ENCODE measurements at regions not wholly inside any gene's neighbourhood (a gene's known extent, or its start where the extent isn't known, plus 50 kb on each side); places are given as distances from the start of the nearest gene placed in this dataset.

DNA sequence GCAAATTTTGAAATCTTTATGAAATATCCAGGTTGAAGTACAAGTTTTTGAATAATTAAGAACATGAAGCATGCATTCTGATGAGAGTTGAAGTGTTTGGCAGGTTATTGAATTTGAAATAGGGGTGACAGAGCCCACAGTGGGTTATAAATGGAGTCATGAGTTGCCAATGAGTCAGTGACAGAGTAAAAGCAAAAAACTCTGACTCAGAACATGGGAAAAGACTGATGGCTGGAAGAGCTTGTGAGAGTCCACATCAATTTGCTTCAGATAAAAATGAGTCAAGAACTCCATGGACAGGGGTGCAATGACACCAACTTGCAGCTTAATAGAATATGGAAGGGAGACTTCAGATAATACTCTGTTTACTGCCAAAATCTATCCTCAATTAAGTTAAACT lies 105.3 kb downstream of the SLC6A15 start:
- H3K36me3 ChIP-seq (ENCODE audit: insufficient read depth, low read length) = no peaks in the 10 kb centered on the region
- H3K4me3 ChIP-seq (ENCODE audit: low read length) = no peak overlapping the region
- peaks cover 13% of the 10 kb centered on the region for H3K4me1 ChIP-seq (ENCODE audit: insufficient read depth, low read length)
- no peaks in the 10 kb centered on the region for H3K9me3 ChIP-seq (ENCODE audit: insufficient read depth, low read depth, low read length)
- H3K9ac ChIP-seq (ENCODE audit: low read depth, low read length) = no peak overlapping the region
- peaks cover 94% of the 10 kb centered on the region for H3K27me3 ChIP-seq (ENCODE audit: insufficient read depth, low read length)
- H3K27ac ChIP-seq (ENCODE audit: low read depth, low read length) = no peak overlapping the region

GRCh38 chr12:84805474-84805858 lies 107.1 kb downstream of the SLC6A15 start:
- peaks cover 13% of the 10 kb centered on the region for H3K4me1 ChIP-seq (ENCODE audit: insufficient read depth, low read length)
- WGBS = 0% methylated on average over 1 of the region's 2 CpGs
- H3K27ac ChIP-seq (ENCODE audit: low read depth, low read length) = no peak overlapping the region
- H3K4me3 ChIP-seq (ENCODE audit: low read length) = no peak overlapping the region
- peaks cover 96% of the 10 kb centered on the region for H3K27me3 ChIP-seq (ENCODE audit: insufficient read depth, low read length)
- no peaks in the 10 kb centered on the region for H3K36me3 ChIP-seq (ENCODE audit: insufficient read depth, low read length)
- H3K9me3 ChIP-seq (ENCODE audit: insufficient read depth, low read depth, low read length) = no peaks in the 10 kb centered on the region
- H3K9ac ChIP-seq (ENCODE audit: low read depth, low read length) = no peak overlapping the region

DNA sequence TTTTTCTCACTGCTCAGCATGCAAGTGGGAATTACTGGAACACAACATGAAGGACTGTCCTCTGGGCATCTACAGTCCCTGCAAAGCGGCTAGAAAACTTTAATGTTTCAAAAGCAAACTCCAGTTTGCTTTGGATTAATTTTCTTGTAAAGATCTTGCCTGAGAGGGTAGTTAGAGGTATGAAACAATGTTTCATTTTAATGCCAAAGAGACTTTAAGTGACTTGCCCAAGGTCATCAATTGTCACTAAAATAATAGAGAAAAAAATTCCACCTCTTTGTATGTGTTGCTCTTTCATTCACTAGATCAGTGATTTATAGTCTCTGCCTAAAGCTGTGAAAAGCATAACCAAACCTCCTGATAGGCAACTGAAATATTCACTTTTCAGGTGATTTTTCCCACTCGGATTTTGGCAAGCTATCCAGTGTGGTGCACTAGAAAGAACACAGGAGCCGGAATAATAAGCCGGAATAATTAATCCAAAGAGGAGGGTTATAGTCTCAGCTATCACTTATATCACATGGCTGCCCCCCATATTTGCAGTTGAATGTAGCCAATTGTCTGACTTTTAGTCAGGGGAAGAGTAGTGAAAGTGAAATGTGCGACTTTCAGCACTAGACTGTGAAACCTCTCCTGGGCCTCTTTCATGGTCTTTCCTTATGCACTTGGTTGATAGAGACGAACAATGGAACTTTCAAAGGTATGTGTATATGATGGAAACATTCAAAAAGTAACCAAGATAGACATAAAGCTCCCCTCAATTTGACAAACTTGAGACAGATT lies 107.7 kb downstream of the SLC6A15 start:
- no peak overlapping the region for H3K27ac ChIP-seq (ENCODE audit: low read depth, low read length)

DNA sequence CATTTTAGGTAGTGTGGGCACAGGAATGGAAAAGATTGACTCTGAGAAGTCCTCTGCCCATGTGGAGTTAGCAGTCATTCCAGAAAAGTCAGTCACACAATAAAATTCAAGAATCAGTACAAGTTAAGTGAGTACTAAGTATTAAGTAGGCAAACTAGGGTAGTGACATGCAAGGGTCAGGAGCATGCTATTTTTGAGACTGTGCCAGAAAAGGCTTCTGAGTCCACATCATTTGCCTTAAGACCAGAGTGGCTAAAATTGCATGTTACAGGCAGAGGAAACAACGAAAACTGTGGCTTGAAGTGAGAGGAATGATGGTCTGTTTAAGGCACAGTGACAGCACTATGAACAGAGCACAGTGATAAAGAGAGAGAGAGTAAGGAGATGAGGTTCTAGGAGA lies 108.9 kb downstream of the SLC6A15 start:
- peaks cover 13% of the 10 kb centered on the region for H3K4me1 ChIP-seq (ENCODE audit: insufficient read depth, low read length)
- 80% methylated on average over 1 of the region's 1 CpG for WGBS
- H3K27me3 ChIP-seq (ENCODE audit: insufficient read depth, low read length) = peaks cover 94% of the 10 kb centered on the region

More for the DNA sequence above, 107.7 kb downstream of the SLC6A15 start:
- H3K4me3 ChIP-seq (ENCODE audit: low read length) = no peak overlapping the region
- peaks cover 95% of the 10 kb centered on the region for H3K27me3 ChIP-seq (ENCODE audit: insufficient read depth, low read length)
- peaks cover 13% of the 10 kb centered on the region for H3K4me1 ChIP-seq (ENCODE audit: insufficient read depth, low read length)
- no peaks in the 10 kb centered on the region for H3K36me3 ChIP-seq (ENCODE audit: insufficient read depth, low read length)
- H3K9ac ChIP-seq (ENCODE audit: low read depth, low read length) = no peak overlapping the region
- no peaks in the 10 kb centered on the region for H3K9me3 ChIP-seq (ENCODE audit: insufficient read depth, low read depth, low read length)
- WGBS = 47% methylated on average over 5 of the region's 6 CpGs

DNA sequence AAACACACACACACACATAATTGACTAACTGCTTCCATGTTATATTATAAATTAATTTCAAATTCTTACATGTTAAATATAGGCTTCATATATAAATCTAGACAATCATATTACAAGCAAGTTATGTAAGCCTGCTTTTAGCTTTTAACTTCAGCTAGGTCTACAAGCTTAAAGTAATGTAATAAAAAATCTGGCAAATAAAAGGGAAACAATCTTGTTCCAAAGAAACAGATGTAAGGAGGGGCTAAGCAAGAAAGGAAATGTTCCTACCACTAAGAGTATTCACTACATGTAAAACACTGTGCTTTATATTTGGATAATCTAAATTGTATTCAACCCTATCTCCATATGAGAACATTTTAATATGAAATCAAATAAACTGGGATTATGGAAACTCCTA lies 110.4 kb downstream of the SLC6A15 start:
- Histone ChIP-seq H3K27me3 (ENCODE audit: insufficient read depth, low read length) (peaks cover 80% of the 10 kb centered on the region), H3K9ac (ENCODE audit: low read depth, low read length) (no peak overlapping the region), H3K27ac (ENCODE audit: low read depth, low read length) (no peak overlapping the region), H3K4me3 (ENCODE audit: low read length) (no peak overlapping the region), H3K4me1 (ENCODE audit: insufficient read depth, low read length) (peaks cover 13% of the 10 kb centered on the region), H3K9me3 (ENCODE audit: insufficient read depth, low read depth, low read length) (no peaks in the 10 kb centered on the region), H3K36me3 (ENCODE audit: insufficient read depth, low read length) (no peaks in the 10 kb centered on the region)

More for the DNA sequence above, 108.9 kb downstream of the SLC6A15 start:
- Histone ChIP-seq H3K4me3 (ENCODE audit: low read length) (no peak overlapping the region), H3K27ac (ENCODE audit: low read depth, low read length) (no peak overlapping the region), H3K9me3 (ENCODE audit: insufficient read depth, low read depth, low read length) (no peaks in the 10 kb centered on the region), H3K36me3 (ENCODE audit: insufficient read depth, low read length) (no peaks in the 10 kb centered on the region), H3K9ac (ENCODE audit: low read depth, low read length) (no peak overlapping the region)

DNA sequence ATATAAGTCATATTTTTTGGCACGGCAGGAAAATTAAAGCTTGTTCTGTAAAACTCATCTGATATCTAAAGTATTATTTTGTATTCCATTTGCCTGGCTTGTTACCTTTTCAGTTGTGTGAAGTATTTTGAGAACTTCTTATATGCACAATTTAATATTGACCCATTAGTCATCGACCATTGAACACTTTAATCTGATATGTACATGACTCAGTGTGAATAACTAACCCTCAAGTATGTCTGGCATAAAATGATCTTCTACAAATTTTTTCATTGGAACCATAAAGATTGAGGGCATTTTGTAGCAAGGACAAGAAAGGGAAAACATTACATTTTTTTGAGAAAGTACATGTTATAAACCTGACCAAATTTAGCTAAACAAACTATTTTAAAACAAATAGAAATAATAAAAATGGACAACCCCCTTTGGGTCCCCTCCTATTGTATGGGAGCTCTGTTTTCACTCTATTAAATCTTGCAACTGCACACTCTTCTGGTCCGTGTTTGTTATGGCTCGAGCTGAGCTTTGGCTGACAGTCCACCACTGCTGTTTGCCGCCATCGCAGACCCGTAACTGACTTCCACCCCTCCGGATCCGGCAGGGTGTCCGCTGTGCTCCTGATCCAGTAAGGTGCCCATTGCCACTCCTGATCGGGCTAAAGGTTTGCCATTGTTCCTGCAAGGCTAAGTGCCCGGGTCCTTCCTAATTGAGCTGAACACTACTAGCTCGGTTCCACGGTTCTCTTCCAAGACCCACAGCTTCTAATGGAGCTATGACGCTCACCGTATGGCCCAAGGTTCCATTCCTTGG lies 118.8 kb downstream of the SLC6A15 start:
- Histone ChIP-seq H3K9me3 (ENCODE audit: insufficient read depth, low read depth, low read length) (no peaks in the 10 kb centered on the region), H3K4me3 (ENCODE audit: low read length) (no peak overlapping the region), H3K36me3 (ENCODE audit: insufficient read depth, low read length) (no peaks in the 10 kb centered on the region), H3K27ac (ENCODE audit: low read depth, low read length) (no peak overlapping the region), H3K9ac (ENCODE audit: low read depth, low read length) (no peak overlapping the region), H3K27me3 (ENCODE audit: insufficient read depth, low read length) (no peaks in the 10 kb centered on the region; the same call in 1 of the 2 replicates), H3K4me1 (ENCODE audit: insufficient read depth, low read length) (no peaks in the 10 kb centered on the region)
- WGBS = 89% methylated on average over 15 of the region's 16 CpGs

- H3K27me3 ChIP-seq (ENCODE audit: insufficient read depth, low read length) = no peaks in the 10 kb centered on the region
- no peak overlapping the region for H3K4me3 ChIP-seq (ENCODE audit: low read length)
- no peaks in the 10 kb centered on the region for H3K36me3 ChIP-seq (ENCODE audit: insufficient read depth, low read length)
- no peak overlapping the region for H3K9ac ChIP-seq (ENCODE audit: low read depth, low read length)
- no peak overlapping the region for H3K27ac ChIP-seq (ENCODE audit: low read depth, low read length)
- H3K4me1 ChIP-seq (ENCODE audit: insufficient read depth, low read length) = no peaks in the 10 kb centered on the region
- no peaks in the 10 kb centered on the region for H3K9me3 ChIP-seq (ENCODE audit: insufficient read depth, low read depth, low read length)
Observed at GRCh38 chr12:84791444-84791843, 121.2 kb downstream of the SLC6A15 start.

DNA sequence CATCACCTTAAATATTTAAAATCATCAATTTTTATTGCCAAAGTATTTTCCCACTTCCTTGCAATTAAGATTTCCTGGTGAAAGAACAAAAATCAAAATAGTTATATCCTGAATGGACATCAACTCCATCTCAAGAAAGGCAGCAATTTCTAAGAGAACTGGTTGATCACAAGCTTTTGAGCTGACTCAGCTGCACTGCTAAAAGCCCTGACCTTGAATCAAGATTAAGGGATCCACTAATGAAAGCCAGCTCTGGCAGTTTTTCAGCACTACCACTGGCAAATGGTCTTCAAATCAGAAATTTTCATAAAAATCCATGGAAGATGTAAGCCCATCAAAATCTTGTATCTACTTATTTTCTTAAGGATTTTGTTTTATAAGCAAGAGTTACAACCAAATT lies 123.4 kb downstream of the SLC6A15 start:
- Histone ChIP-seq H3K27me3 (ENCODE audit: insufficient read depth, low read length) (no peaks in the 10 kb centered on the region), H3K4me3 (ENCODE audit: low read length) (no peak overlapping the region), H3K9ac (ENCODE audit: low read depth, low read length) (no peak overlapping the region), H3K4me1 (ENCODE audit: insufficient read depth, low read length) (no peaks in the 10 kb centered on the region), H3K9me3 (ENCODE audit: insufficient read depth, low read depth, low read length) (no peaks in the 10 kb centered on the region), H3K36me3 (ENCODE audit: insufficient read depth, low read length) (no peaks in the 10 kb centered on the region), H3K27ac (ENCODE audit: low read depth, low read length) (no peak overlapping the region)

- no peaks in the 10 kb centered on the region for H3K4me1 ChIP-seq (ENCODE audit: insufficient read depth, low read length)
- H3K36me3 ChIP-seq (ENCODE audit: insufficient read depth, low read length) = no peaks in the 10 kb centered on the region
- no peak overlapping the region for H3K27ac ChIP-seq (ENCODE audit: low read depth, low read length)
- no peak overlapping the region for H3K9ac ChIP-seq (ENCODE audit: low read depth, low read length)
- 81% methylated on average over 2 of the region's 2 CpGs for WGBS
- no peaks in the 10 kb centered on the region for H3K9me3 ChIP-seq (ENCODE audit: insufficient read depth, low read depth, low read length)
- H3K27me3 ChIP-seq (ENCODE audit: insufficient read depth, low read length) = no peaks in the 10 kb centered on the region
- H3K4me3 ChIP-seq (ENCODE audit: low read length) = no peak overlapping the region
Observed at GRCh38 chr12:84787253-84787652, 125.3 kb downstream of the SLC6A15 start.

- H3K9ac ChIP-seq (ENCODE audit: low read depth, low read length) = no peak overlapping the region
- no peaks in the 10 kb centered on the region for H3K36me3 ChIP-seq (ENCODE audit: insufficient read depth, low read length)
Observed at GRCh38 chr12:84786622-84787021, 126.0 kb downstream of the SLC6A15 start.

DNA sequence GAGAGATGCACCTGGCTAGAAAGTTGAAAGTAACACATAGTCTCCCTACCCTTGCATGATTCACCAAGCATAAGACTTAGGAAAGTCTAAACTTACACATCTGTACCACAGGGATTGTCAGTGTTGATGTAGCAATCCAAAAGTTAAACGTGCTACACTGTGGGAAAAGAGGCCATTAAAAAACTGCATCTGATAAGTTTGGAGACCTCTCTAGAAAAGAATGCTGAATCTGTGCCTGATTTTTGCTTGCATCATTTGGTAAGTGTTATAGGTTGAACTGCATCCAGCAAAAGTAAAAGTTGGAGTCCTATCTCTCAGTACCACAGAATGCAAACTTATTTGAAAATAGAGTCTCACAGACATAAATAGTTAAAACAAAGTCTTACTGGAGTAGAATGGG lies 126.6 kb downstream of the SLC6A15 start:
- Histone ChIP-seq H3K27me3 (ENCODE audit: insufficient read depth, low read length) (no peaks in the 10 kb centered on the region), H3K4me1 (ENCODE audit: insufficient read depth, low read length) (no peaks in the 10 kb centered on the region), H3K4me3 (ENCODE audit: low read length) (no peak overlapping the region), H3K9me3 (ENCODE audit: insufficient read depth, low read depth, low read length) (no peaks in the 10 kb centered on the region), H3K27ac (ENCODE audit: low read depth, low read length) (no peak overlapping the region), H3K9ac (ENCODE audit: low read depth, low read length) (no peak overlapping the region), H3K36me3 (ENCODE audit: insufficient read depth, low read length) (no peaks in the 10 kb centered on the region)
- 96% methylated on average over 1 of the region's 1 CpG for WGBS

More at GRCh38 chr12:84786622-84787021, 126.0 kb downstream of the SLC6A15 start:
- no peaks in the 10 kb centered on the region for H3K4me1 ChIP-seq (ENCODE audit: insufficient read depth, low read length)
- no peak overlapping the region for H3K27ac ChIP-seq (ENCODE audit: low read depth, low read length)
- H3K9me3 ChIP-seq (ENCODE audit: insufficient read depth, low read depth, low read length) = no peaks in the 10 kb centered on the region
- no peak overlapping the region for H3K4me3 ChIP-seq (ENCODE audit: low read length)
- no peaks in the 10 kb centered on the region for H3K27me3 ChIP-seq (ENCODE audit: insufficient read depth, low read length)

Data from HUES64 (cell line).